ENCODE measurements at regions not wholly inside any gene's neighbourhood (a gene's known extent, or its start where the extent isn't known, plus 50 kb on each side); places are given as distances from the start of the nearest gene placed in this dataset.

DNA sequence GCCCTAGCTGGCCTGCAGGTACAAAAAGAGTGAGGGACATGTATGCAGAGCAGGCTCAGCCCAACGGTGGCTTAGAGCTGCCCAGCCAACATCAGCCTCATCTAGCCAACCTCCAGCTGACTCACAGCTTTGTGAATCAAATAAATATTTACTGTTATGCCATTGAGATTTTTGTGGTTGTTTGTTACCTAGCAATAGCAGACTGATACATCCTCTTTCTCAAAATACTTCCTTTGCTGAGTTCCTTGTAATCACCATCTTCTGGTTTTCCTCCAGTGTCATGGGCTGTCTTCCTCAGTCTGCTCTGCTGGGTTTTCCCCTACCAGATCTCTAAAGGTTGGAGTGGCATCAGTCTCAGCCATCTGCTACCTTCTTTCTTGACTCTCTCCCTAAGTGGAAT, 126.6 kb upstream of the SLC1A4 start:
- DNase-seq: peak in 1 of 35 experiments; percentile 25
- peaks cover 0 to 22% of the 10 kb centered on the region in 2 experiments for H3K4me1 ChIP-seq (ENCODE audit: control insufficient read depth in 1 of 2, extremely low read depth in 1 of 2, insufficient read depth in 2 of 2, low read length in 2 of 2)
- ChIA-PET CTCF (interaction anchor here in 1 of 2 donors (0.7 to 1.3 kb wide), 3 partner anchors 209 to 275 kb away, joined by 3 to 6 read pairs (median 4); partner anchors contain the start of gene SERTAD2), POLR2A (interaction anchor here in 1 of 2 donors (0.6 kb wide), 1 partner anchor 240 kb away, joined by 3 read pairs; no protein-coding TSS in a partner anchor)
- peaks cover 2% of the 10 kb centered on the region for H3K9me3 ChIP-seq
- WGBS (ENCODE audit: insufficient coverage): no CpG with 5 or more reads among the region's 1 CpG
- H3K9me3 Mint-ChIP-seq: no peaks in the 10 kb centered on the region
- H3K4me1 Mint-ChIP-seq: peaks cover 3 to 8% (median 6%) of the 10 kb centered on the region in 3 donors
- H3K4me3 Mint-ChIP-seq: no peak overlapping the region
- no peak for ATAC-seq (replicated peaks in 1 of 4)
- H3K36me3 Mint-ChIP-seq: no peaks in the 10 kb centered on the region
- H3K27ac ChIP-seq (ENCODE audit: low read length): no peak overlapping the region
- no peak overlapping the region for H3K4me3 ChIP-seq (ENCODE audit: control insufficient read depth in 1 of 2, extremely low read depth in 1 of 2, low read length in 1 of 2)
- H3K27me3 Mint-ChIP-seq: peaks cover 6 to 18% of the 10 kb centered on the region in 2 donors
- H3K36me3 ChIP-seq (ENCODE audit: control insufficient read depth in 2 of 2, extremely low read depth in 1 of 2, insufficient read depth in 1 of 2, low read length in 1 of 2): no peaks in the 10 kb centered on the region
- no peak overlapping the region for H3K27ac Mint-ChIP-seq
- H3K27me3 ChIP-seq (replicated peaks in 1 of 2; ENCODE audit: control insufficient read depth in 2 of 2, extremely low read depth in 1 of 2, insufficient read depth in 2 of 2, low read length in 1 of 2): peaks cover 0 to 43% of the 10 kb centered on the region in 2 experiments

DNA sequence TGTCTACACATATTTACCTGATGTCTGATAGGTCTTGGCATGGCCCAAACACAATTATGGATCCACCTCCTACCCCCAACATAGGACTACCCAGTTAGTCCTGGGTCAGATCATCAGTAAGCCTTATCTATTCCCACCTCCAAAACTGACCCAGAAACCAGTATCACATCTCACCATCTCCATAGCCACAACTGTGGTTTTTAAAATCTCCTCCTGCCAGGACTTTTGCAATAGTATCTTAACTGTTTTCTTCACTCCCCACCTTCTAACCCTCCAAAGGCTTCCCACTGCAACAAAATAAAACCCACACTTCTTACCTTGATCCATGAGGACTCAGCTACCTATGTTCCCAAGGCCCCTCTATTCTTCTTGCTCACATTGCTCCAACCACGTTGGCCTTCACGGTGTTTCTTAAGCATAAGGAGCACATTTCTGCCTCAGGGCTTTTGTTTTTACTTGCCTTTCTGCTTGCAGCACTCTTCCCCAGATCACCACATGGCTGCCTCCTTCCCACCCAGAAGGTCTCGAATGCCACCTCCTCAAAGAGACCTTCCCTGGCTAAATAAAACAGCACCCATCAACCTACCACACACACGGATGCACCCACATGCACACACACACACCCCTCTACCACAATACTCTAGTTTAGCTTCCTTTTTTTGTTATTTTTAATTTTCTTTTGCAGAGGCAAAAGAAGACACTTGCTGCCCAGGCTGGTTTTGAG, 125.9 kb upstream of the SLC1A4 start:
- H3K4me1 ChIP-seq (ENCODE audit: control insufficient read depth in 1 of 2, extremely low read depth in 1 of 2, insufficient read depth in 2 of 2, low read length in 2 of 2): peaks cover 0 to 22% of the 10 kb centered on the region in 2 experiments
- 74% methylated on average over 4 of the region's 4 CpGs for WGBS (ENCODE audit: insufficient coverage)
- no peak for ATAC-seq (replicated peaks in 1 of 4)
- H3K27me3 ChIP-seq (replicated peaks in 1 of 2; ENCODE audit: control insufficient read depth in 2 of 2, extremely low read depth in 1 of 2, insufficient read depth in 2 of 2, low read length in 1 of 2): peaks cover 0 to 36% of the 10 kb centered on the region in 2 experiments
- no peak overlapping the region for H3K27ac ChIP-seq (ENCODE audit: low read length)
- no peaks in the 10 kb centered on the region for H3K36me3 Mint-ChIP-seq
- no peak for DNase-seq
- H3K27me3 Mint-ChIP-seq: peaks cover 6 to 18% of the 10 kb centered on the region in 2 donors
- no peak overlapping the region for H3K4me3 ChIP-seq (ENCODE audit: control insufficient read depth in 1 of 2, extremely low read depth in 1 of 2, low read length in 1 of 2)
- ChIA-PET CTCF (interaction anchor here (0.5 to 2.0 kb wide), 7 partner anchors 150 to 533 kb away, joined by 3 to 9 read pairs (median 6); no protein-coding TSS in a partner anchor), POLR2A (interaction anchor here in 1 of 2 donors (0.5 kb wide), 2 partner anchors 114 to 337 kb away, joined by 4 to 8 read pairs; no protein-coding TSS in a partner anchor)
- H3K27ac Mint-ChIP-seq: no peak overlapping the region
- no peaks in the 10 kb centered on the region for H3K36me3 ChIP-seq (ENCODE audit: control insufficient read depth in 2 of 2, extremely low read depth in 1 of 2, insufficient read depth in 1 of 2, low read length in 1 of 2)
- peaks cover 3 to 8% (median 6%) of the 10 kb centered on the region in 3 donors for H3K4me1 Mint-ChIP-seq
- peaks cover 2% of the 10 kb centered on the region for H3K9me3 ChIP-seq
- H3K4me3 Mint-ChIP-seq: no peak overlapping the region
- H3K9me3 Mint-ChIP-seq: no peaks in the 10 kb centered on the region

DNA sequence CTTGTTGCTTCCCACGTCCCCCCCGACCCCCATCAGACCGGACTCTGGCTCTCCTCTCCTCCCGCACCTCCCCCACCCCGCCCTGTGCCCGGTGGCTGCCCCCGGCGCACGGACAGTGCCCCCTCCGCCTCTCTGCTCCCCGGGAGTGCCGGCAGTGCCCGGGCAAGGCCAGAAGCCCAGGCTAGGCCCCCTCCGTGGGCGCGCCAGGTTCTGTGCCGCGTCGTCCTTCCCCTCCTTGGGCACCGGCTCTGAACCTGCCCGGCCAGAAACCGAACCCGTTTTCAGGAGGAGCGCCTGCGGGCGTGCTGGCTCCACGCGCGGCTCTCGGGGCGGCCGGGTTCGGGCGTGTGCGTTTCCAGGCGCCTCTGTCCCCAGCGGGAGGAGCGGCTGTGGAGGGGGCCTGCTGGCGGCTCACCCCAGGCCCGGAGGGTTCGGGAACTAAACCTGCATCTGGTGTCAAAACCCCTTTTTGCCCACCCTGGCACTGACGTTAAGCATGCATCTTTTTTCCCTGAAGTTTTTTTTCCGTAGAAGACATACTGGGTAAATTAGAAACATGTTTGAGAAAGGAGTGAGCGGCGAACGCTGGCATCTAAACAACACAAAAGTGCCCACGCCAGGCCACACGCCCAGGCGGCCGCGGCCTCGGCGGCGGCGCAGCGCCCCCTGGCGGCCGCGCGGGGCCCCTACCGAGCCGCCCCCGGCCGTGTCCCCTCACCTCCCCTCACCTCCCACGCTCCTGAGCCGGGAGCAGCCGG, 123.9 kb upstream of the SLC1A4 start:
- peak; percentile 93 to 98 (median 95) for ATAC-seq (replicated peaks in 1 of 4)
- peaks cover 0 to 21% of the 10 kb centered on the region in 2 experiments for H3K27me3 ChIP-seq (replicated peaks in 1 of 2; ENCODE audit: control insufficient read depth in 2 of 2, extremely low read depth in 1 of 2, insufficient read depth in 2 of 2, low read length in 1 of 2)
- H3K9me3 Mint-ChIP-seq: no peaks in the 10 kb centered on the region
- no peaks in the 10 kb centered on the region for H3K36me3 ChIP-seq (ENCODE audit: control insufficient read depth in 2 of 2, extremely low read depth in 1 of 2, insufficient read depth in 1 of 2, low read length in 1 of 2)
- CTCF ChIA-PET: interaction anchor here in 1 of 2 donors (1.7 to 2.0 kb wide), 2 partner anchors 220 to 278 kb away, joined by 8 to 9 read pairs; no protein-coding TSS in a partner anchor
- H3K4me1 ChIP-seq (ENCODE audit: control insufficient read depth in 1 of 2, extremely low read depth in 1 of 2, insufficient read depth in 2 of 2, low read length in 2 of 2): peaks cover 0 to 12% of the 10 kb centered on the region in 2 experiments
- no peaks in the 10 kb centered on the region for H3K36me3 Mint-ChIP-seq
- H3K9me3 ChIP-seq: peaks cover 2% of the 10 kb centered on the region
- H3K27ac ChIP-seq (ENCODE audit: low read length): no peak overlapping the region
- peak overlapping the region; percentile 52 to 91 for H3K4me3 ChIP-seq (ENCODE audit: control insufficient read depth in 1 of 2, extremely low read depth in 1 of 2, low read length in 1 of 2)
- H3K4me1 Mint-ChIP-seq: peaks cover 0 to 2% (median 0%) of the 10 kb centered on the region in 3 donors
- peaks cover 0 to 8% of the 10 kb centered on the region in 2 donors for H3K27me3 Mint-ChIP-seq
- H3K4me3 Mint-ChIP-seq: peak overlapping the region in 2 of 3 donors; percentile 69 to 74
- no peak overlapping the region for H3K27ac Mint-ChIP-seq
- 2% methylated on average over 55 of the region's 67 CpGs for WGBS (ENCODE audit: insufficient coverage)
- peak in 34 of 35 experiments; percentile 16 to 81 (median 54) for DNase-seq
- POLR2A ChIA-PET: interaction anchor here (0.6 to 1.0 kb wide), 2 partner anchors 210 to 235 kb away, joined by 3 read pairs; no protein-coding TSS in a partner anchor

DNA sequence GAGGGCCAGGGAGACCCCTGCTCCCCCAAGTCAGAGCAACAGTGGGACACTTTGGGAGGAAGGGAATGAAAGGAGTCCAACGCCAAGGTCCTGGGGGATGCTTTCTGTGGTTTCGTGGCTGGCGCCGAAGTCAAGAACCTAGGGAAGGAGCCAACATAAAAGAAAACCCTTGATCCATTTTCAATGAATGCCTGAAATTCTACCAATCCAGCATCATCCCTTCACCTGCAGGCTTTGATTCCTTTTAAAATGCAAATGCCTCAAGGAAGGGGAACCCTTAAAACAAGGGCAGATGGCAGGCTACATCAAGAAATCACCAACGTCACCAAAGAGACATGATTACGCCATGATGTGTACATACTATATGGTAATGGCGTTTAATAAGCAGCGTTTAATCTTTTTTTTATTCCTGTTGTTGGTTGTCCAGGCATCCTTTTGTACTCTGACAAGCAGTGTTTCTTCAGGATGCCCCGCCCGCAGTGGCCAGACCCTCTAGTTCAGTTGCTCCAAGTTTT, 123.3 kb upstream of the SLC1A4 start:
- DNase-seq: peak in 1 of 35 experiments; percentile 17
- peak in 1 of 4 experiments; percentile 2 for ATAC-seq (replicated peaks in 1 of 4)
- 93% methylated on average over 2 of the region's 10 CpGs for WGBS (ENCODE audit: insufficient coverage)
- Mint-ChIP-seq H3K36me3 (no peaks in the 10 kb centered on the region), H3K4me3 (peak overlapping the region in 2 of 3 donors; percentile 4 to 26), H3K9me3 (no peaks in the 10 kb centered on the region), H3K27me3 (peaks cover 0 to 8% of the 10 kb centered on the region in 2 donors), H3K4me1 (peaks cover 0 to 2% (median 0%) of the 10 kb centered on the region in 3 donors), H3K27ac (no peak overlapping the region)
- Histone ChIP-seq H3K36me3 (ENCODE audit: control insufficient read depth in 2 of 2, extremely low read depth in 1 of 2, insufficient read depth in 1 of 2, low read length in 1 of 2) (no peaks in the 10 kb centered on the region), H3K27me3 (replicated peaks in 1 of 2; ENCODE audit: control insufficient read depth in 2 of 2, extremely low read depth in 1 of 2, insufficient read depth in 2 of 2, low read length in 1 of 2) (peaks cover 0 to 18% of the 10 kb centered on the region in 2 experiments), H3K4me1 (ENCODE audit: control insufficient read depth in 1 of 2, extremely low read depth in 1 of 2, insufficient read depth in 2 of 2, low read length in 2 of 2) (peaks cover 0 to 11% of the 10 kb centered on the region in 2 experiments), H3K9me3 (peaks cover 2% of the 10 kb centered on the region), H3K4me3 (ENCODE audit: control insufficient read depth in 1 of 2, extremely low read depth in 1 of 2, low read length in 1 of 2) (no peak overlapping the region), H3K27ac (ENCODE audit: low read length) (no peak overlapping the region)
- ChIA-PET CTCF (interaction anchor here in 1 of 2 donors (0.6 kb wide), 1 partner anchor 280 kb away, joined by 3 read pairs; no protein-coding TSS in a partner anchor), POLR2A (no interaction called here)

DNA sequence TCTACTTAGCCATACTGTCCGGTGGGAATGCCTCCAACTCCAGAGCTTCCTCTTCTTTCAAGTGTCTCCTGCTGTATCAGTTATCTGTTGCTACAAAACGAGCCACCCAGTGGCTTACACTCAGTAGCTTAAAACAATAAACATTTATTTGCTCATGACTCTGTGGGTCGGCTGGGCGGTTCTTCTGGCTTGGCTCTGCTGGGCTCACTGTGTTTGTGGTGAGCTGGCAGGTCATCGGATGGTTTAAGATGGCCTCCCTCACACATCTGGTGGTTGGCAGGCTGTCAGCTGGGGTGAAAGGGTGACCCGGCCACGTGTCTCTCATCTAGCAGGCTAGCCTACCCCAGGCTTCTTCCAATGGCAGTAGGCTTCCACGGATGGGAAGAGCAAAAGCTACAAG, 122.4 kb upstream of the SLC1A4 start:
- peaks cover 2% of the 10 kb centered on the region for H3K9me3 ChIP-seq
- no peak for DNase-seq
- H3K36me3 ChIP-seq (ENCODE audit: control insufficient read depth in 2 of 2, extremely low read depth in 1 of 2, insufficient read depth in 1 of 2, low read length in 1 of 2): no peaks in the 10 kb centered on the region
- ATAC-seq (replicated peaks in 1 of 4): no peak
- Mint-ChIP-seq H3K4me1 (peaks cover 0 to 2% (median 0%) of the 10 kb centered on the region in 3 donors), H3K27me3 (peaks cover 0 to 8% of the 10 kb centered on the region in 2 donors), H3K9me3 (no peaks in the 10 kb centered on the region), H3K27ac (no peak overlapping the region), H3K36me3 (no peaks in the 10 kb centered on the region), H3K4me3 (peak overlapping the region; percentile 4 to 39 (median 7))
- CTCF ChIA-PET: interaction anchor here (0.5 to 2.6 kb wide), 14 partner anchors 219 to 538 kb away, joined by 3 to 8 read pairs (median 4); no protein-coding TSS in a partner anchor
- peaks cover 0 to 18% of the 10 kb centered on the region in 2 experiments for H3K27me3 ChIP-seq (replicated peaks in 1 of 2; ENCODE audit: control insufficient read depth in 2 of 2, extremely low read depth in 1 of 2, insufficient read depth in 2 of 2, low read length in 1 of 2)
- no peak overlapping the region for H3K4me3 ChIP-seq (ENCODE audit: control insufficient read depth in 1 of 2, extremely low read depth in 1 of 2, low read length in 1 of 2)
- 81% methylated on average over 2 of the region's 8 CpGs for WGBS (ENCODE audit: insufficient coverage)
- POLR2A ChIA-PET: no interaction called here
- peaks cover 0 to 11% of the 10 kb centered on the region in 2 experiments for H3K4me1 ChIP-seq (ENCODE audit: control insufficient read depth in 1 of 2, extremely low read depth in 1 of 2, insufficient read depth in 2 of 2, low read length in 2 of 2)
- no peak overlapping the region for H3K27ac ChIP-seq (ENCODE audit: low read length)

All from T-cell (primary cell).